ENCODE measurements at regions not wholly inside any gene's neighbourhood (a gene's known extent, or its start where the extent isn't known, plus 50 kb on each side); places are given as distances from the start of the nearest gene placed in this dataset.

- intact Hi-C loops (cut with DNase I; ENCODE audit: low total_unique reads) = no loop called here
Measured at GRCh38 chr4:91838181-91838861, 465.4 kb upstream of the GRID2 start.

GRCh38 chr4:91840359-91840758, 463.4 kb upstream of the GRID2 start:
- no peaks in the 10 kb centered on the region for H3K27me3 ChIP-seq
- peak in 1 of 2 donors; percentile 12 for DNase-seq
- no peak overlapping the region for H3K4me3 ChIP-seq
- TF ChIP-seq POLR2AphosphoS5 (IDR thresholded peaks at IDR 0.05) (no peak), EP300 (IDR thresholded peaks at IDR 0.05) (no peak), POLR2A (IDR thresholded peaks at IDR 0.05) (no peak)
- TF ChIP-seq, protein P1, sequence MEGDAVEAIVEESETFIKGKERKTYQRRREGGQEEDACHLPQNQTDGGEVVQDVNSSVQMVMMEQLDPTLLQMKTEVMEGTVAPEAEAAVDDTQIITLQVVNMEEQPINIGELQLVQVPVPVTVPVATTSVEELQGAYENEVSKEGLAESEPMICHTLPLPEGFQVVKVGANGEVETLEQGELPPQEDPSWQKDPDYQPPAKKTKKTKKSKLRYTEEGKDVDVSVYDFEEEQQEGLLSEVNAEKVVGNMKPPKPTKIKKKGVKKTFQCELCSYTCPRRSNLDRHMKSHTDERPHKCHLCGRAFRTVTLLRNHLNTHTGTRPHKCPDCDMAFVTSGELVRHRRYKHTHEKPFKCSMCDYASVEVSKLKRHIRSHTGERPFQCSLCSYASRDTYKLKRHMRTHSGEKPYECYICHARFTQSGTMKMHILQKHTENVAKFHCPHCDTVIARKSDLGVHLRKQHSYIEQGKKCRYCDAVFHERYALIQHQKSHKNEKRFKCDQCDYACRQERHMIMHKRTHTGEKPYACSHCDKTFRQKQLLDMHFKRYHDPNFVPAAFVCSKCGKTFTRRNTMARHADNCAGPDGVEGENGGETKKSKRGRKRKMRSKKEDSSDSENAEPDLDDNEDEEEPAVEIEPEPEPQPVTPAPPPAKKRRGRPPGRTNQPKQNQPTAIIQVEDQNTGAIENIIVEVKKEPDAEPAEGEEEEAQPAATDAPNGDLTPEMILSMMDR (IDR thresholded peaks at IDR 0.05) = no peak
- no peaks in the 10 kb centered on the region for H3K36me3 ChIP-seq
- WGBS, 5 donors = 10 to 28% (median 15%) methylated on average over 2 of the region's 2 CpGs
- intact Hi-C loops (cut with DNase I; ENCODE audit: low total_unique reads) = no loop called here
- no peaks in the 10 kb centered on the region for H3K4me1 ChIP-seq
- no peaks in the 10 kb centered on the region for H3K9me3 ChIP-seq
- H3K27ac ChIP-seq = no peak overlapping the region

More at GRCh38 chr4:91838181-91838861, 465.4 kb upstream of the GRID2 start:
- WGBS, 5 donors = 51 to 67% (median 61%) methylated on average over 2 of the region's 2 CpGs
- DNase-seq = no peak
- no peaks in the 10 kb centered on the region for H3K36me3 ChIP-seq
- H3K27ac ChIP-seq = no peak overlapping the region
- H3K4me3 ChIP-seq = no peak overlapping the region
- H3K27me3 ChIP-seq = no peaks in the 10 kb centered on the region
- H3K4me1 ChIP-seq = no peaks in the 10 kb centered on the region
- TF ChIP-seq POLR2AphosphoS5 (IDR thresholded peaks at IDR 0.05) = no peak
- TF ChIP-seq, protein P1 (IDR thresholded peaks at IDR 0.05) = no peak
- H3K9me3 ChIP-seq = peaks cover 0 to 18% (median 11%) of the 10 kb centered on the region in 4 donors

- TF ChIP-seq EP300 (IDR thresholded peaks at IDR 0.05) (no peak), POLR2AphosphoS5 (IDR thresholded peaks at IDR 0.05) (no peak), POLR2A (IDR thresholded peaks at IDR 0.05) (no peak)
- TF ChIP-seq, protein P1 (IDR thresholded peaks at IDR 0.05) = no peak
- no peak overlapping the region for H3K27ac ChIP-seq
- no peaks in the 10 kb centered on the region for H3K27me3 ChIP-seq
- no peaks in the 10 kb centered on the region for H3K36me3 ChIP-seq
- WGBS, 5 donors = 69 to 86% (median 77%) methylated on average over 1 of the region's 1 CpG
- no peaks in the 10 kb centered on the region for H3K4me1 ChIP-seq
- DNase-seq = no peak
- no peak overlapping the region for H3K4me3 ChIP-seq
- intact Hi-C loops (cut with DNase I; ENCODE audit: low total_unique reads) = no loop called here
- H3K9me3 ChIP-seq = peaks cover 0 to under 1% (median 0%) of the 10 kb centered on the region in 4 donors
Measured at GRCh38 chr4:91846233-91846632, 457.5 kb upstream of the GRID2 start.

DNA sequence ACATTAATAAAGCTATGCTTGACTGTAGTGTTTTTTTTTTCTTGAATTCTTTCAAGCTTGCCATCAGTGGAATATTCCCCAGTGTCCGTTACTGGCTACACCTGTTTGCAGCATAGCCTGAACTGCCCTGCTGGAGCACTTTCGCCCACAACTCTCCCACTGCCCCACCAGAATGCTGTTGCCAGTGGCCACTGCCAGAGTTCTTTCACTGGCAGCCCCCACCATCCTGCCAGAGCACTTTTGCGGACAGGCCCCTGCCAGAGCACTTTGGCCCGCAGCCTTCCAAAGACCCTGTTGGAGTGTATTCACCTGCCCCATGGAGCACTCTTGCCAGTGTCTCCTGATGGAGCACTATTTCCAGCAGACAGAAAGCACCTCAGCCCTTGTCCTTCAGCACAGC, 452.3 kb upstream of the GRID2 start:
- no peaks in the 10 kb centered on the region for H3K4me1 ChIP-seq
- H3K9me3 ChIP-seq = peaks cover 0 to 7% (median 3%) of the 10 kb centered on the region in 4 donors
- TF ChIP-seq POLR2A (IDR thresholded peaks at IDR 0.05) (no peak), EP300 (IDR thresholded peaks at IDR 0.05) (no peak), POLR2AphosphoS5 (IDR thresholded peaks at IDR 0.05) (no peak)
- TF ChIP-seq, protein P1 (IDR thresholded peaks at IDR 0.05) = no peak
- no peak for DNase-seq
- H3K27me3 ChIP-seq = no peaks in the 10 kb centered on the region
- intact Hi-C loops (cut with DNase I; ENCODE audit: low total_unique reads) = no loop called here
- 82 to 96% (median 92%) methylated on average over 4 of the region's 4 CpGs for WGBS, 5 donors
- no peak overlapping the region for H3K27ac ChIP-seq
- H3K4me3 ChIP-seq = no peak overlapping the region
- no peaks in the 10 kb centered on the region for H3K36me3 ChIP-seq
